OCI-LY7 (cell line): ENCODE measurements at regions not wholly inside any gene's neighbourhood (a gene's known extent, or its start where the extent isn't known, plus 50 kb on each side); places are given as distances from the start of the nearest gene placed in this dataset.

ENCODE experiments used
- BruUV-seq: library from RNA; stranded (reverse); fragments of 400-500 nt; replicated peaks from 2 replicates; lab custom pipeline; 2021; lab: Mats Ljungman, UMichigan
- CTCF ChIA-PET: fragments of 300-600 bp; sonication (Branson Sonifier 250); formaldehyde crosslinking; loops from one replicate; lab custom pipeline; 2022; ENCODE audit warnings: antibody characterized with exemption; ENCODE audit not compliant: unreplicated experiment; lab: Charles Lee
- POLR2A ChIA-PET: fragments of 300-600 bp; sonication (Branson Sonifier 250); formaldehyde crosslinking; loops from one replicate; lab custom pipeline; 2022; ENCODE audit warnings: antibody characterized with exemption; lab: Charles Lee
- DNase-seq: peaks from one replicate; pipeline ENCODE4 v3.0.0-alpha.2; 2015; ENCODE audit warnings: low spot score
- H2AFZ ChIP-seq: fragments of 200-600 bp; sonication (generic), shearing (Covaris generic); 2 replicates; pipeline ENCODE4 v1.6.1; 2014; ENCODE audit warnings: mild to moderate bottlenecking, antibody characterized with exemption, low read length, moderate library complexity
- H3K27ac ChIP-seq: fragments of 200-600 bp; sonication (generic); 2 replicates; pipeline ENCODE4 v1.5.1; 2014; ENCODE audit warnings: mixed run types, low read depth, mild to moderate bottlenecking, moderate library complexity, low read length, inconsistent platforms; ENCODE audit not compliant: poor library complexity, severe bottlenecking
- H3K36me3 ChIP-seq: fragments of 200-600 bp; sonication (generic); 2 replicates; pipeline ENCODE4 v1.6.1; 2014; ENCODE audit warnings: mild to moderate bottlenecking, antibody characterized with exemption, low read length, moderate library complexity, mixed read lengths; ENCODE audit not compliant: insufficient read depth
- H3K4me1 ChIP-seq: fragments of 200-600 bp; sonication (generic); 2 replicates; pipeline ENCODE4 v1.5.1; 2014; ENCODE audit warnings: mild to moderate bottlenecking, low read length; ENCODE audit not compliant: insufficient read depth, poor library complexity, severe bottlenecking
- H3K4me2 ChIP-seq: fragments of 200-600 bp; sonication (generic); 2 replicates; pipeline ENCODE4 v1.6.1; 2014; ENCODE audit warnings: mild to moderate bottlenecking, low read length
- H3K4me3 ChIP-seq: fragments of 200-600 bp; sonication (generic); 2 replicates; pipeline ENCODE4 v1.5.1; 2014; ENCODE audit warnings: mild to moderate bottlenecking, low read depth, low read length; ENCODE audit not compliant: poor library complexity, severe bottlenecking
- H3K79me2 ChIP-seq: fragments of 200-600 bp; sonication (generic); 2 replicates; pipeline ENCODE4 v1.6.1; 2016; ENCODE audit warnings: low read depth, mild to moderate bottlenecking, low read length, moderate library complexity, mixed read lengths; ENCODE audit not compliant: insufficient read depth
- H3K9me2 ChIP-seq: fragments of 200-600 bp; sonication (generic); 2 replicates; pipeline ENCODE4 v1.6.1; 2016; ENCODE audit warnings: mild to moderate bottlenecking, low read length, mixed read lengths; ENCODE audit not compliant: insufficient read depth
- H3K9me3 ChIP-seq: fragments of 200-600 bp; sonication (generic); 2 replicates; pipeline ENCODE4 v1.6.1; 2014; ENCODE audit warnings: mild to moderate bottlenecking, mixed run types, low read length, mixed read lengths
- H4K20me1 ChIP-seq: fragments of 200-600 bp; sonication (generic); 2 replicates; pipeline ENCODE4 v1.6.1; 2014; ENCODE audit warnings: mild to moderate bottlenecking, antibody characterized with exemption, low read length, moderate library complexity, mixed read lengths; ENCODE audit not compliant: insufficient read depth
- EZH2phosphoT487 ChIP-seq: fragments of 200-600 bp; sonication (generic); IDR thresholded peaks from 2 replicates; pipeline ENCODE4 v1.6.1; 2018; ENCODE audit warnings: low read depth, borderline replicate concordance, mild to moderate bottlenecking, mixed run types, antibody characterized with exemption, low read length, moderate library complexity, mixed read lengths
- intact Hi-C: fragments of 100-400 bp; cut with micrococcal nuclease; formaldehyde crosslinking; loops from one replicate; pipeline ENCODE4 v1.10.0; 2022; ENCODE audit not compliant: unreplicated experiment
- TF ChIP-seq, protein P1 (sequence below): fragments of 200-600 bp; sonication (generic); conservative IDR thresholded peaks from 2 replicates; pipeline ENCODE4 v1.5.1; 2014; ENCODE audit warnings: mild to moderate bottlenecking, antibody characterized with exemption, low read length, moderate library complexity, mixed read lengths

DNA sequence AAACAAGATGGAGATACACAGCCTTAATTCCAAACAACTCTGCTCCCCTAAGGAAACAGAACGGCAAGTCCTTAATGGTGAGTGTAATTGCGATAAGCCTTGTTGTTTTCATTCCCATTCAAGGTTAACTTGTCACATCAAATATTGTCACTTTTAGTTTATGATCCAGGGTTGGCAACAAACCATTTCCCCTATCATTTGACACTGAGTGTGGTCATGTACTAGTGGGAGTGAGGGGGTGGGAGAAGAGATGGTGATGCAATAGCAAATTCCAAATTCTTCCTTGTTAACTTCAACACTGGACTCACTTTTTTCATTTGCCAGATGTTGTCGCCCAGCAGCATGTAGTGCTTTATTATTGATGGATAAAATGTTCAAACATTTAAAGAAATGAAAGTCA is 140.4 kb downstream of the ZNF326 start:
- CTCF ChIA-PET, result no interaction called here
- H3K9me2 ChIP-seq, result no peaks in the 10 kb centered on the region
- no peak overlapping the region for H2AFZ ChIP-seq
- BruUV-seq, result no TSS peak
- H3K9me3 ChIP-seq, result no peaks in the 10 kb centered on the region
- no peak overlapping the region for H3K4me3 ChIP-seq
- H3K36me3 ChIP-seq, result no peaks in the 10 kb centered on the region
- no peak overlapping the region for H3K27ac ChIP-seq
- no peak for DNase-seq
- H3K4me1 ChIP-seq, result no peaks in the 10 kb centered on the region
- POLR2A ChIA-PET, result no interaction called here
- H3K79me2 ChIP-seq, result no peaks in the 10 kb centered on the region
- intact Hi-C loops, result no loop called here
- TF ChIP-seq, protein P1, sequence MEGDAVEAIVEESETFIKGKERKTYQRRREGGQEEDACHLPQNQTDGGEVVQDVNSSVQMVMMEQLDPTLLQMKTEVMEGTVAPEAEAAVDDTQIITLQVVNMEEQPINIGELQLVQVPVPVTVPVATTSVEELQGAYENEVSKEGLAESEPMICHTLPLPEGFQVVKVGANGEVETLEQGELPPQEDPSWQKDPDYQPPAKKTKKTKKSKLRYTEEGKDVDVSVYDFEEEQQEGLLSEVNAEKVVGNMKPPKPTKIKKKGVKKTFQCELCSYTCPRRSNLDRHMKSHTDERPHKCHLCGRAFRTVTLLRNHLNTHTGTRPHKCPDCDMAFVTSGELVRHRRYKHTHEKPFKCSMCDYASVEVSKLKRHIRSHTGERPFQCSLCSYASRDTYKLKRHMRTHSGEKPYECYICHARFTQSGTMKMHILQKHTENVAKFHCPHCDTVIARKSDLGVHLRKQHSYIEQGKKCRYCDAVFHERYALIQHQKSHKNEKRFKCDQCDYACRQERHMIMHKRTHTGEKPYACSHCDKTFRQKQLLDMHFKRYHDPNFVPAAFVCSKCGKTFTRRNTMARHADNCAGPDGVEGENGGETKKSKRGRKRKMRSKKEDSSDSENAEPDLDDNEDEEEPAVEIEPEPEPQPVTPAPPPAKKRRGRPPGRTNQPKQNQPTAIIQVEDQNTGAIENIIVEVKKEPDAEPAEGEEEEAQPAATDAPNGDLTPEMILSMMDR, result no peak
- TF ChIP-seq EZH2phosphoT487, result no peak
- H3K4me2 ChIP-seq, result no peak overlapping the region
- no peaks in the 10 kb centered on the region for H4K20me1 ChIP-seq

DNA sequence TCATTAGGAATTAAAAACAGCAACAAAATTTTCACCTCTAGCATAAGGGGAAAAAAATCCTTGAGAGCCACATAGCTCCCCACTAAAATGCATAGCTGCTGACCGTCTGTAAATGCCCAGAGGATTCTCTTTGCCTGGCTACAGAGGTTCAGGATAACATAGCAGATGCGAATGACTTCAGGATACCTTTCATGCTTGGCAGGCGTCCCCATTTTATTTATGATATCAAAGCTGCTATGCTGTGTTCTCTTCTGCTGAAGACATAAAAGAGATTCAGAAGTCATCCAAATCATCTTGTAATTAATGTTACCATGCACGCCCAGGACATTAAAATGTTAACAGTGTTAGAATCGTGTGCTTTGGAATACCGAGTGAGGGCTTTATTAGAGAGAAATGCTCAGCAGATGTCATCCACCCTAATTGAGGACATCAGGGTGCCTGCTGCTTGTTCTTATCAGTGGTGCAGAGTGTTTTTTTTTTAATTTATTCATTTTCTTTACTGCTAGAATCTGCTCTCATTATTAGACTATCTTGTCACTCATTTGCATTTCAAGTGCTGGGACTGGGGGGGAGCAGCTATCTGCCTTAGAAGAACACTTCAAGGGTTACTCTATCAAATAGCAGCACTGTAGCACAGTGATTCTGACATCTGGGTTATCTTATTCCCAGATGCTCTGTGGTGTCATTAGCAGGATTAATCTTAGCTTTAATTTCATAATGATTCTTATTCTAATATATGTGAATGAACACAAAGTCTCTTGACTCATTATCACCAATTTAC is 139.5 kb downstream of the ZNF326 start:
- Histone ChIP-seq H3K9me2 (no peaks in the 10 kb centered on the region), H3K4me1 (no peaks in the 10 kb centered on the region), H3K27ac (no peak overlapping the region), H3K79me2 (no peaks in the 10 kb centered on the region), H4K20me1 (no peaks in the 10 kb centered on the region), H2AFZ (no peak overlapping the region), H3K4me2 (no peak overlapping the region), H3K4me3 (no peak overlapping the region), H3K36me3 (no peaks in the 10 kb centered on the region), H3K9me3 (no peaks in the 10 kb centered on the region)
- intact Hi-C loops, result no loop called here
- DNase-seq, result no peak
- ChIA-PET POLR2A (interaction anchor here (1.0 kb wide), 2 partner anchors 14 to 226 kb away, joined by 3 read pairs; no protein-coding TSS in a partner anchor), CTCF (no interaction called here)
- BruUV-seq, result no TSS peak
- no peak for TF ChIP-seq EZH2phosphoT487
- TF ChIP-seq, protein P1, result no peak

DNA sequence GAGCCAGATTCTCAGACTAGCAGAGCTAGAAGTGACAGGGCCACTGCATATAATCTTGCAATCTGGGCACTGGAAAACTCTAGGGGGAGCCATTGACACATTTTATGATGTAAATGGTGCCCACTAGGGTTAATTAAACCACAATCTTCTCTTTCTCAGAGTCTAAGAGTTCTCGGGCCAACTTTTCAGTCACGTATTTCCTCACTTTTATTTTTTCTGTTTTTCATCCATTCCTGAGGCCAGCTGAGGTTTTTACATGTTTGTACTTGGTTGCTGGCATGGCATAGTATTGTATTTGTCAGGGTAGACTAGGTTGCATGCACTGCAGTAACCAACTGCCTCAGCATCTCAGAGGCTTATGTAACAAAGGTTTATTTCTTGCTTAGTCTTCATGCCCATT is 138.2 kb downstream of the ZNF326 start:
- H3K4me1 ChIP-seq, result no peaks in the 10 kb centered on the region
- CTCF ChIA-PET, result no interaction called here

More for the DNA sequence above, 138.2 kb downstream of the ZNF326 start:
- H3K79me2 ChIP-seq, result no peaks in the 10 kb centered on the region
- H4K20me1 ChIP-seq, result no peaks in the 10 kb centered on the region
- H3K4me2 ChIP-seq, result no peak overlapping the region
- peak; percentile 33 for DNase-seq
- H3K27ac ChIP-seq, result no peak overlapping the region
- no peaks in the 10 kb centered on the region for H3K9me3 ChIP-seq
- TF ChIP-seq, protein P1, result peak; percentile 73
- TF ChIP-seq EZH2phosphoT487, result no peak
- H3K9me2 ChIP-seq, result no peaks in the 10 kb centered on the region
- no TSS peak for BruUV-seq
- no peak overlapping the region for H2AFZ ChIP-seq
- H3K4me3 ChIP-seq, result no peak overlapping the region
- no peaks in the 10 kb centered on the region for H3K36me3 ChIP-seq
- intact Hi-C loops, result no loop called here
- POLR2A ChIA-PET, result interaction anchor here (1.0 kb wide), 1 partner anchor 227 kb away, joined by 3 read pairs; no protein-coding TSS in a partner anchor
